ENCODE measurements at regions not wholly inside any gene's neighbourhood (a gene's known extent, or its start where the extent isn't known, plus 50 kb on each side); places are given as distances from the start of the nearest gene placed in this dataset.
A peak's percentile ranks its signal among the peaks of the same experiment; 100 is the strongest.

DNA sequence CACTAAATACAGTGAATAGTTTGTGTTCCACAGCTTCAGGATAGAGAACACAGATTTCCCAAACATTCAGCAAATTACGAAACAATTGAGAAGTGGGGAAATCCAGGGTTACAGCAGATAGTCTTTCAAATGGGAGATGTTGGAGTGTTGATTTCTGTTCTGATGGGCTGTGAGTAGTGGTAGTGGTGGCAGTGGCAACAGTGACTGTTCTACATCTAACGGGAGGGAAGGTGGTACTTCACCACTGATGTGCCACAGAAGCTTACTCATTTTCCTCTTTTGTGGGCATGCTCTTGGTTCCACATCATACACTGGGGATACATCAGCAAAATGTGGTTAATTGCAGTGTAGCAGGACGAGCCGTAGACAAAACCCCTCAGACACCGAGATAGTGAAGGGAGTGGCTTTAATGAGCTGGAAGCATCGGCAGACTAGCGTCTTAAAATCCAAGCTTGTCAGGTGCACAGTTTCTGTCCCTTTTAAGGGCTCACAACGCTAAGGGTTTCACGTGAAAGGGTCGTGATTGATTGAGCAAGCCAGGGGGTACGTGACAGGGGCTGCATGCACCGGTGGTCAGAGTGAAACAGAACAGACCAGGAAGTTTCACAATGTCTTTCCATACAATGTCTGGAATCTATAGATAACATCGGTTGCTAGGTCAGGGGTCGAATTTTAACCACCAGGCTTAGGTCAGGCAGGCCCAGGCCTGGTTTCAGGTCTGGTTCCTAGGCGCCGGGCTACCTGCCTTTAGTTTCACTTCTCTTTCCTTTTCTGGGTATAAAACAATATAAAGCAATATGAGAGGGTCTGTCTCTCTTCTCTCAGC, 330.6 kb upstream of the FBXO33 start:
- H4K5ac ChIP-seq (ENCODE audit: low read length): no peak overlapping the region
- H3K27me3 ChIP-seq (ENCODE audit: insufficient read depth, low read length, poor library complexity): no peaks in the 10 kb centered on the region
- no peak overlapping the region for H2BK15ac ChIP-seq (replicated peaks; ENCODE audit: low read depth)
- H3K4me1 ChIP-seq (ENCODE audit: control insufficient read depth, low read depth, low read length): no peaks in the 10 kb centered on the region
- H3K9ac ChIP-seq (ENCODE audit: low read length): no peak overlapping the region
- no peak overlapping the region for H4K8ac ChIP-seq (ENCODE audit: low read depth, low read length)
- H3K36me3 ChIP-seq (ENCODE audit: control insufficient read depth, insufficient read depth, low read length): no peaks in the 10 kb centered on the region
- DNase-seq: peak; percentile 42
- H3K79me1 ChIP-seq (ENCODE audit: low read length): no peaks in the 10 kb centered on the region
- no peak overlapping the region for H2BK120ac ChIP-seq (ENCODE audit: low read depth, low read length)
- peak overlapping the region; percentile 43 for H2BK5ac ChIP-seq (ENCODE audit: low read length)
- H3K4me2 ChIP-seq (ENCODE audit: low read length): no peak overlapping the region
- no peak overlapping the region for H3K4ac ChIP-seq (ENCODE audit: low read depth, low read length)
- no CpG with 5 or more reads among the region's 16 CpGs for WGBS (ENCODE audit: extremely low coverage, insufficient coverage, low lambda C conversion rate)
- H3K23ac ChIP-seq (ENCODE audit: low read length): no peak overlapping the region
- H3K27ac ChIP-seq (ENCODE audit: low read depth, low read length): no peak overlapping the region
- peak overlapping the region; percentile 4 for H3K56ac ChIP-seq (ENCODE audit: low read length)
- H3K79me2 ChIP-seq (ENCODE audit: control insufficient read depth, insufficient read depth, low read length): no peaks in the 10 kb centered on the region
- no peak overlapping the region for H3K18ac ChIP-seq (ENCODE audit: low read length)
- H3K4me3 ChIP-seq (ENCODE audit: low read length): no peak overlapping the region
- H2AK5ac ChIP-seq (ENCODE audit: low read length): no peak overlapping the region

DNA sequence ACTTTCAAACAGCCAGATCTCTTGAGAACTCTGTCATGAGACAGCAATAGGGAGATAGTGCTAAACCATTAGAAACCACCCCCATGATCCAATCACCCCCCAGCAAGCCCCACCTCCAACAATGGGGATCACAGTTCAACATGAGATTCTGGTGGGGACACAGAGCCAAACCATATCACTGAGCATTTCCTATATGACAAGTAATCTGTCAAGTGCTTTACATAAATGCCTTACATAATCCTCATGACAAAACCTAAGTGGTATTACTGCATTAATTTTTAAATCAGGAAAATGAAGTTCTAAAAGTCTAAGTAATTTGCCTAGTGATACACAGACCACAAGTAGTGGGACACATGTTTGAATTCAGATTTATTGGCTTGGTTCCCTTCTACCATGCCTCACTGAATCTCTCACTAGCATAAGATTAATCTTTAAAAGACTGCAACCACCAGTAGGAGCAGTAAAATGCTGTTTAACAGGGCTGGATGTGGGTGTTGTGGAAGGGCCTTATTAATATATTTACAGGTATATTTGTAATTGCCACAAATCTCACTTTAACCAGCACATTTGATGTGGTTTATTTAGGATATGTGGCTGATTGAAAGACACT, 323.1 kb upstream of the FBXO33 start:
- Histone ChIP-seq H3K27me3 (ENCODE audit: insufficient read depth, low read length, poor library complexity) (no peaks in the 10 kb centered on the region), H2BK120ac (ENCODE audit: low read depth, low read length) (no peak overlapping the region), H3K23ac (ENCODE audit: low read length) (no peak overlapping the region), H3K56ac (ENCODE audit: low read length) (no peak overlapping the region), H2BK15ac (replicated peaks; ENCODE audit: low read depth) (no peak overlapping the region), H4K8ac (ENCODE audit: low read depth, low read length) (no peak overlapping the region), H3K4ac (ENCODE audit: low read depth, low read length) (no peak overlapping the region), H3K18ac (ENCODE audit: low read length) (no peak overlapping the region), H3K4me3 (ENCODE audit: low read length) (no peak overlapping the region), H3K79me1 (ENCODE audit: low read length) (no peaks in the 10 kb centered on the region), H3K79me2 (ENCODE audit: control insufficient read depth, insufficient read depth, low read length) (no peaks in the 10 kb centered on the region), H2BK5ac (ENCODE audit: low read length) (no peak overlapping the region), H4K5ac (ENCODE audit: low read length) (no peak overlapping the region), H3K36me3 (ENCODE audit: control insufficient read depth, insufficient read depth, low read length) (no peaks in the 10 kb centered on the region), H3K4me2 (ENCODE audit: low read length) (no peak overlapping the region), H3K27ac (ENCODE audit: low read depth, low read length) (no peak overlapping the region), H2AK5ac (ENCODE audit: low read length) (no peak overlapping the region), H3K9ac (ENCODE audit: low read length) (no peak overlapping the region), H3K4me1 (ENCODE audit: control insufficient read depth, low read depth, low read length) (no peaks in the 10 kb centered on the region)
- no peak for DNase-seq

DNA sequence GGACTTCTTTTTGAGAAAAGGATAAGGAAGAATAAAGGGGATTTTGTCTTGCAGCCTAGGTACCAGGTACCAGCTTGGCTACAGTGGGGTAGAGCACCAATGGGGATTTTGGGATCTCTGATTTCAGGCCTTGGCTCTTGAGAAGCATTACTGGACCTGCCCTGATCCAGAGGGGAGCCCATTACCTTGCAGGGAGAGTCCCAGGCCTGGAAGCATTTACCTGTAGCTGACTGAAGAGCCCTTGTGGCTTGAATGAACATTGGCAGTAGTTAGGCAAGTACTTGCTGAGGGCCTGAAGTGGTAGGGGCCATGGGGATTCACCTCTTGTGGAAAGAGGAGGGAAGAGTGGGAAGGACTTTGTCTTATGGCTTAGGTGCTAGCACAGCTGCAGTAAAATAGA, 308.2 kb upstream of the FBXO33 start:
- no peaks in the 10 kb centered on the region for H3K79me2 ChIP-seq (ENCODE audit: control insufficient read depth, insufficient read depth, low read length)
- no peak overlapping the region for H3K4ac ChIP-seq (ENCODE audit: low read depth, low read length)
- no peak overlapping the region for H3K9ac ChIP-seq (ENCODE audit: low read length)
- no peak overlapping the region for H2AK5ac ChIP-seq (ENCODE audit: low read length)
- H4K8ac ChIP-seq (ENCODE audit: low read depth, low read length): no peak overlapping the region
- no peak overlapping the region for H3K4me2 ChIP-seq (ENCODE audit: low read length)
- H2BK15ac ChIP-seq (replicated peaks; ENCODE audit: low read depth): no peak overlapping the region
- no peaks in the 10 kb centered on the region for H3K36me3 ChIP-seq (ENCODE audit: control insufficient read depth, insufficient read depth, low read length)
- no peaks in the 10 kb centered on the region for H3K27me3 ChIP-seq (ENCODE audit: insufficient read depth, low read length, poor library complexity)
- H3K18ac ChIP-seq (ENCODE audit: low read length): no peak overlapping the region
- no peak overlapping the region for H2BK120ac ChIP-seq (ENCODE audit: low read depth, low read length)
- H2BK5ac ChIP-seq (ENCODE audit: low read length): no peak overlapping the region
- no peak overlapping the region for H3K23ac ChIP-seq (ENCODE audit: low read length)
- no peaks in the 10 kb centered on the region for H3K79me1 ChIP-seq (ENCODE audit: low read length)
- no peak overlapping the region for H3K4me3 ChIP-seq (ENCODE audit: low read length)
- H3K4me1 ChIP-seq (ENCODE audit: control insufficient read depth, low read depth, low read length): no peaks in the 10 kb centered on the region
- no peak for DNase-seq
- H4K5ac ChIP-seq (ENCODE audit: low read length): no peak overlapping the region
- no peak overlapping the region for H3K56ac ChIP-seq (ENCODE audit: low read length)
- no peak overlapping the region for H3K27ac ChIP-seq (ENCODE audit: low read depth, low read length)

DNA sequence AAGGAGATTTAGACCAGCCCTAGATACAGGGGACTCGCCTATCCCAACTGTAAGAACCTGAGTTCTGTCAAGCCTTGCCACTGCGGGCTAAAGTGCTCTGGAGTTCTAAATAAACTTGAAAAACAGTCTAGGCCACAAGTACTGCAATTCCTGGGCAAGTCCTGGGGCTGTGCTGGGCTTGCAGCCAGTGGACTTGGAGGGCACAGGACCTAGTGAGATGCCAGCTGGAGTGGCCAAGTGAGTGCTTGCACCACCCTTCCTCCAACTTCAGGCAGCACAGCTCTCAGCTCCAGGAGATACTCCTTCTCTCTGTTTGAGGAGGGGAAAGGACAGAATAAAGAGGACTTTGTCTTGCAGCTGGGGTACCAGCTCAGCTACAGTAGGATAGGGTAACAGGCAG, 307.6 kb upstream of the FBXO33 start:
- Histone ChIP-seq H3K56ac (ENCODE audit: low read length) (no peak overlapping the region), H3K4me1 (ENCODE audit: control insufficient read depth, low read depth, low read length) (no peaks in the 10 kb centered on the region), H3K79me2 (ENCODE audit: control insufficient read depth, insufficient read depth, low read length) (no peaks in the 10 kb centered on the region), H2AK5ac (ENCODE audit: low read length) (no peak overlapping the region), H3K9ac (ENCODE audit: low read length) (no peak overlapping the region), H2BK15ac (replicated peaks; ENCODE audit: low read depth) (no peak overlapping the region), H4K8ac (ENCODE audit: low read depth, low read length) (no peak overlapping the region), H3K27me3 (ENCODE audit: insufficient read depth, low read length, poor library complexity) (no peaks in the 10 kb centered on the region), H3K4me2 (ENCODE audit: low read length) (no peak overlapping the region), H3K18ac (ENCODE audit: low read length) (no peak overlapping the region), H3K4ac (ENCODE audit: low read depth, low read length) (no peak overlapping the region), H3K4me3 (ENCODE audit: low read length) (no peak overlapping the region), H3K27ac (ENCODE audit: low read depth, low read length) (no peak overlapping the region), H2BK5ac (ENCODE audit: low read length) (no peak overlapping the region), H3K36me3 (ENCODE audit: control insufficient read depth, insufficient read depth, low read length) (no peaks in the 10 kb centered on the region), H4K5ac (ENCODE audit: low read length) (no peak overlapping the region), H3K79me1 (ENCODE audit: low read length) (no peaks in the 10 kb centered on the region), H3K23ac (ENCODE audit: low read length) (no peak overlapping the region), H2BK120ac (ENCODE audit: low read depth, low read length) (no peak overlapping the region)
- no CpG with 5 or more reads among the region's 2 CpGs for WGBS (ENCODE audit: extremely low coverage, insufficient coverage, low lambda C conversion rate)
- DNase-seq: no peak

DNA sequence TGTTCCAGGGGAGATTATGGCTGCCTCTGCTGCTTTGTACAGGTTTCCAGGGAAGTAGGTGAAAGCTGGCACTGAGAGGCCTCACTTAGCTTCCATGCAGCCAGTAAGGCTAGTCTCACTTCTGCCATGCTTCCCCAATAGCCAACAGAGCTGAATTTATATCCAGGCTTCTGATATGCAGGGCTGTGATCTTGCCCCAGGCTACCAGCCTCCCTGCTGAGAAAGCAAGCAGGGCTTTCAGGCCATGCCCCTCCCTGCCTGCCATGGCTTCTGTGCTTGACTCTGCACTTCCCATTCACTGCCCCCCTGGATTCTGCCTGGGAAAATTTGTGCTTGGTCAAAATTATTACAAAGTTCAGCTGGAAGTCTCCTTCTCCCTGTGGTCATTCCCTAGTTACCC, 302.1 kb upstream of the FBXO33 start:
- H2BK120ac ChIP-seq (ENCODE audit: low read depth, low read length): no peak overlapping the region
- no peaks in the 10 kb centered on the region for H3K79me2 ChIP-seq (ENCODE audit: control insufficient read depth, insufficient read depth, low read length)
- H3K79me1 ChIP-seq (ENCODE audit: low read length): no peaks in the 10 kb centered on the region
- H4K5ac ChIP-seq (ENCODE audit: low read length): no peak overlapping the region
- no peak overlapping the region for H2BK5ac ChIP-seq (ENCODE audit: low read length)
- no peak overlapping the region for H3K4me3 ChIP-seq (ENCODE audit: low read length)
- H2BK15ac ChIP-seq (replicated peaks; ENCODE audit: low read depth): no peak overlapping the region
- no peak overlapping the region for H2AK5ac ChIP-seq (ENCODE audit: low read length)
- no peak overlapping the region for H3K9ac ChIP-seq (ENCODE audit: low read length)
- no peaks in the 10 kb centered on the region for H3K27me3 ChIP-seq (ENCODE audit: insufficient read depth, low read length, poor library complexity)
- no peak overlapping the region for H3K4me2 ChIP-seq (ENCODE audit: low read length)
- DNase-seq: peak; percentile 74
- no peak overlapping the region for H3K56ac ChIP-seq (ENCODE audit: low read length)
- H3K4ac ChIP-seq (ENCODE audit: low read depth, low read length): no peak overlapping the region
- no peak overlapping the region for H4K8ac ChIP-seq (ENCODE audit: low read depth, low read length)
- H3K18ac ChIP-seq (ENCODE audit: low read length): peak overlapping the region; percentile 68
- no peaks in the 10 kb centered on the region for H3K36me3 ChIP-seq (ENCODE audit: control insufficient read depth, insufficient read depth, low read length)
- H3K27ac ChIP-seq (ENCODE audit: low read depth, low read length): no peak overlapping the region
- no peak overlapping the region for H3K23ac ChIP-seq (ENCODE audit: low read length)
- H3K4me1 ChIP-seq (ENCODE audit: control insufficient read depth, low read depth, low read length): peaks cover 2% of the 10 kb centered on the region

DNA sequence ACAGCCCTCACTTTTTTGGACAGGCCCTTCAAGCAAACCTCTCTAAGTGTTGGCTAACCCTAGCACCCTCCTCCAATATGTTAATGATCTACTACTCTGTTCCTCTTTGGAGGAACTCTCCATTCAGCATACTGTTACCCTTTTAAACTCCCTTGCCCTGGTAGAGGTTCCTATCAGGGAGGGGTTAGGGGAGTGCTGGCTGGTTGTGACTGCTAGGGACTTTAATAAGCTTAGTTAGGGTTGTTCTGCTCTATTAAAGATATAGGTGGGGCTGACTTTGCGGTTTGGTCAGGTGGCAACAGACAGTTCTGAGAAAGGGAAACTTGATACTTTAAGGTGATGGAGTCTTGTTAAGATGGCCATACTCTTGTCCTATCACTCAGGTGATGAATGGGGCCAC, 301.5 kb upstream of the FBXO33 start:
- no peak overlapping the region for H4K5ac ChIP-seq (ENCODE audit: low read length)
- no peak for DNase-seq
- no peak overlapping the region for H3K27ac ChIP-seq (ENCODE audit: low read depth, low read length)
- no peak overlapping the region for H3K23ac ChIP-seq (ENCODE audit: low read length)
- H3K4me1 ChIP-seq (ENCODE audit: control insufficient read depth, low read depth, low read length): peaks cover 2% of the 10 kb centered on the region
- no peak overlapping the region for H3K18ac ChIP-seq (ENCODE audit: low read length)
- WGBS (ENCODE audit: extremely low coverage, insufficient coverage, low lambda C conversion rate): no CpG with 5 or more reads among the region's 1 CpG
- H3K4me2 ChIP-seq (ENCODE audit: low read length): no peak overlapping the region
- no peak overlapping the region for H3K4me3 ChIP-seq (ENCODE audit: low read length)
- no peak overlapping the region for H2BK15ac ChIP-seq (replicated peaks; ENCODE audit: low read depth)
- H2AK5ac ChIP-seq (ENCODE audit: low read length): no peak overlapping the region
- H3K79me1 ChIP-seq (ENCODE audit: low read length): no peaks in the 10 kb centered on the region
- H3K36me3 ChIP-seq (ENCODE audit: control insufficient read depth, insufficient read depth, low read length): no peaks in the 10 kb centered on the region
- no peak overlapping the region for H3K9ac ChIP-seq (ENCODE audit: low read length)
- H3K56ac ChIP-seq (ENCODE audit: low read length): no peak overlapping the region
- no peak overlapping the region for H2BK5ac ChIP-seq (ENCODE audit: low read length)
- no peak overlapping the region for H3K4ac ChIP-seq (ENCODE audit: low read depth, low read length)
- H2BK120ac ChIP-seq (ENCODE audit: low read depth, low read length): no peak overlapping the region
- no peaks in the 10 kb centered on the region for H3K79me2 ChIP-seq (ENCODE audit: control insufficient read depth, insufficient read depth, low read length)
- no peaks in the 10 kb centered on the region for H3K27me3 ChIP-seq (ENCODE audit: insufficient read depth, low read length, poor library complexity)
- no peak overlapping the region for H4K8ac ChIP-seq (ENCODE audit: low read depth, low read length)

Data from mesendoderm (in vitro differentiated cells).